HEK293 (cell line): ENCODE measurements at regions not wholly inside any gene's neighbourhood (a gene's known extent, or its start where the extent isn't known, plus 50 kb on each side); places are given as distances from the start of the nearest gene placed in this dataset.

Experiments
- FEZF1 ChIP-seq: fragments of 450-650 bp; formaldehyde crosslinking; IDR thresholded peaks from 2 replicates; pipeline ENCODE4 v1.5.1; 2016; ENCODE audit warnings: missing biosample characterization, missing genetic modification characterization
- ZNF354C ChIP-seq: fragments of 450-650 bp; formaldehyde crosslinking; IDR thresholded peaks from 2 replicates; pipeline ENCODE4 v1.5.1; 2016; ENCODE audit warnings: missing biosample characterization, missing genetic modification characterization, low read depth, borderline replicate concordance
- ZNF571 ChIP-seq: fragments of 450-650 bp; formaldehyde crosslinking; IDR thresholded peaks from 2 replicates; pipeline ENCODE4 v1.5.0; 2017; ENCODE audit warnings: missing biosample characterization, missing genetic modification characterization
- TF ChIP-seq, protein P1 (sequence below): fragments of 450-650 bp; formaldehyde crosslinking; IDR thresholded peaks from 2 replicates; pipeline ENCODE4 v1.5.1; 2016; ENCODE audit warnings: missing biosample characterization, missing genetic modification characterization

- TF ChIP-seq FEZF1 (tag by site-specific recombination) (no peak), ZNF571 (tag by site-specific recombination) (no peak), ZNF354C (tag by site-specific recombination) (no peak)
- TF ChIP-seq, protein P1, sequence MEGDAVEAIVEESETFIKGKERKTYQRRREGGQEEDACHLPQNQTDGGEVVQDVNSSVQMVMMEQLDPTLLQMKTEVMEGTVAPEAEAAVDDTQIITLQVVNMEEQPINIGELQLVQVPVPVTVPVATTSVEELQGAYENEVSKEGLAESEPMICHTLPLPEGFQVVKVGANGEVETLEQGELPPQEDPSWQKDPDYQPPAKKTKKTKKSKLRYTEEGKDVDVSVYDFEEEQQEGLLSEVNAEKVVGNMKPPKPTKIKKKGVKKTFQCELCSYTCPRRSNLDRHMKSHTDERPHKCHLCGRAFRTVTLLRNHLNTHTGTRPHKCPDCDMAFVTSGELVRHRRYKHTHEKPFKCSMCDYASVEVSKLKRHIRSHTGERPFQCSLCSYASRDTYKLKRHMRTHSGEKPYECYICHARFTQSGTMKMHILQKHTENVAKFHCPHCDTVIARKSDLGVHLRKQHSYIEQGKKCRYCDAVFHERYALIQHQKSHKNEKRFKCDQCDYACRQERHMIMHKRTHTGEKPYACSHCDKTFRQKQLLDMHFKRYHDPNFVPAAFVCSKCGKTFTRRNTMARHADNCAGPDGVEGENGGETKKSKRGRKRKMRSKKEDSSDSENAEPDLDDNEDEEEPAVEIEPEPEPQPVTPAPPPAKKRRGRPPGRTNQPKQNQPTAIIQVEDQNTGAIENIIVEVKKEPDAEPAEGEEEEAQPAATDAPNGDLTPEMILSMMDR (tag by site-specific recombination): no peak
Observed at GRCh38 chr21:43337901-43338655, 88.9 kb downstream of the SIK1 start.
